SK-N-SH (cell line): ENCODE measurements at regions not wholly inside any gene's neighbourhood (a gene's known extent, or its start where the extent isn't known, plus 50 kb on each side); places are given as distances from the start of the nearest gene placed in this dataset.

Source experiments
- CTCF ChIA-PET: fragments of 300-600, 350-600 bp; formaldehyde crosslinking; extraction: SDS; loops from one replicate; lab custom pipeline; 2021; lab: Yijun Ruan, JAX
- POLR2A ChIA-PET: fragments of 350-600 bp; sonication (Branson Sonifier 250); formaldehyde crosslinking; extraction: SDS; loops from one replicate; lab custom pipeline; 2020; ENCODE audit warnings: antibody characterized with exemption, inconsistent platforms; lab: Yijun Ruan, JAX
- DNase-seq: peaks from one replicate; pipeline ENCODE4 v3.0.0; 2012
- H2AFZ ChIP-seq: fragments of 200-600 bp; sonication (generic); 2 replicates; pipeline ENCODE4 v1.8.1; 2016; ENCODE audit warnings: antibody characterized with exemption, mild to moderate bottlenecking, low read depth
- H3F3A ChIP-seq: fragments of 200-600 bp; sonication (generic); replicated peaks from 2 replicates; pipeline ENCODE3; 2016; ENCODE audit warnings: antibody characterized with exemption, mild to moderate bottlenecking; ENCODE audit not compliant: insufficient read depth
- H3K27ac ChIP-seq, 2 experiments: fragments of 200-500 bp in 1 of 2; fragments of 200-600 bp in 1 of 2; sonication (Bioruptor generic) in 1 of 2; sonication (generic), shearing (Covaris generic) in 1 of 2; 2 replicates each; pipeline versions ENCODE4 v1.5.1 to v1.6.1; 2014 to 2016; ENCODE audit warnings: low read depth in 2 of 2, inconsistent platforms in 1 of 2, low read length in 1 of 2, mild to moderate bottlenecking in 1 of 2, mixed read lengths in 1 of 2
- H3K27me3 ChIP-seq: fragments of 200-600 bp; sonication (generic), shearing (Covaris generic); 2 replicates; pipeline ENCODE4 v1.6.1; 2016; ENCODE audit warnings: mixed run types; ENCODE audit not compliant: insufficient read depth
- H3K36me3 ChIP-seq, 2 experiments: fragments of 200-500 bp in 1 of 2; fragments of 200-600 bp in 1 of 2; sonication (Bioruptor generic) in 1 of 2; sonication (generic) in 1 of 2; replicated peaks in 1 of 2; 2 replicates each; pipeline versions ENCODE3 to v1.5.1; 2014 to 2016; ENCODE audit warnings: low read length in 1 of 2, mild to moderate bottlenecking in 1 of 2; ENCODE audit not compliant: insufficient read depth in 2 of 2, control insufficient read depth in 1 of 2
- H3K4me1 ChIP-seq, 2 experiments: fragments of 200-500 bp in 1 of 2; fragments of 200-600 bp in 1 of 2; sonication (Bioruptor generic) in 1 of 2; sonication (generic), shearing (Covaris generic) in 1 of 2; 2 replicates each; pipeline versions ENCODE4 v1.5.1 to v1.6.1; 2014 to 2016; ENCODE audit warnings: low read depth in 1 of 2, low read length in 1 of 2, mixed run types in 1 of 2; ENCODE audit not compliant: insufficient read depth in 2 of 2, control insufficient read depth in 1 of 2
- H3K4me2 ChIP-seq: fragments of 200-600 bp; sonication (generic), shearing (Covaris generic); 2 replicates; pipeline ENCODE4 v1.6.1; 2017; ENCODE audit warnings: mixed run types
- H3K4me3 ChIP-seq, 2 experiments: fragments of 200-500 bp in 1 of 2; fragments of 200-600 bp in 1 of 2; sonication (Bioruptor generic) in 1 of 2; sonication (generic), shearing (Covaris generic) in 1 of 2; 2 replicates each; pipeline versions ENCODE4 v1.5.1 to v1.8.1; 2014 to 2016; ENCODE audit warnings: low read depth in 2 of 2, inconsistent platforms in 1 of 2, low read length in 1 of 2, mild to moderate bottlenecking in 1 of 2, mixed read lengths in 1 of 2, moderate library complexity in 1 of 2
- H3K79me2 ChIP-seq: fragments of 200-600 bp; sonication (generic); 2 replicates; pipeline ENCODE4 v1.8.1; 2017; ENCODE audit warnings: mild to moderate bottlenecking; ENCODE audit not compliant: insufficient read depth
- H3K9ac ChIP-seq: fragments of 200-600 bp; sonication (generic); 2 replicates; pipeline ENCODE4 v1.6.1; 2017; ENCODE audit warnings: mixed run types
- H3K9me2 ChIP-seq: fragments of 200-600 bp; sonication (generic); 2 replicates; pipeline ENCODE4 v1.6.1; 2017; ENCODE audit warnings: mixed run types
- H3K9me3 ChIP-seq: fragments of 200-600 bp; sonication (generic); 2 replicates; pipeline ENCODE4 v1.6.1; 2017; ENCODE audit warnings: mixed run types, mild to moderate bottlenecking, moderate library complexity
- H4K20me1 ChIP-seq: fragments of 200-600 bp; sonication (generic); 2 replicates; pipeline ENCODE4 v1.6.1; 2017; ENCODE audit warnings: mild to moderate bottlenecking, mixed run types; ENCODE audit not compliant: insufficient read depth
- CHD2 ChIP-seq: fragments of 150-350 bp; IDR thresholded peaks from 2 replicates; pipeline ENCODE4 v1.6.1; 2018; ENCODE audit warnings: low read length; ENCODE audit not compliant: partially characterized antibody
- ELF1 ChIP-seq: IDR thresholded peaks from 2 replicates; pipeline ENCODE4 v1.4.0; 2012
- FOSL2 ChIP-seq: IDR thresholded peaks from 2 replicates; pipeline ENCODE4 v1.4.0; 2012; ENCODE audit warnings: low read depth, mild to moderate bottlenecking, moderate library complexity, borderline replicate concordance
- FOXJ3 ChIP-seq: sonication (generic); formaldehyde crosslinking; IDR thresholded peaks from 2 replicates; pipeline ENCODE4 v1.5.1; 2020; ENCODE audit warnings: mild to moderate bottlenecking, missing genetic modification reagents
- FOXM1 ChIP-seq: IDR thresholded peaks from 2 replicates; pipeline ENCODE4 v1.4.0; 2012; ENCODE audit warnings: low read depth, mild to moderate bottlenecking
- GABPA ChIP-seq: IDR thresholded peaks from 2 replicates; pipeline ENCODE4 v1.4.0; 2012; ENCODE audit warnings: low read depth, mild to moderate bottlenecking
- GATA2 ChIP-seq: sonication (generic); formaldehyde crosslinking; IDR thresholded peaks from 2 replicates; pipeline ENCODE4 v1.5.0; 2020; ENCODE audit warnings: mild to moderate bottlenecking, missing genetic modification reagents
- IRF3 ChIP-seq: fragments of 150-350 bp; IDR thresholded peaks from 2 replicates; pipeline ENCODE4 v1.6.1; 2016; ENCODE audit warnings: mild to moderate bottlenecking, low read depth, low read length
- JUND ChIP-seq: IDR thresholded peaks from 2 replicates; pipeline ENCODE4 v1.4.0; 2012
- MAX ChIP-seq: IDR thresholded peaks from 2 replicates; pipeline ENCODE4 v1.4.0; 2012; ENCODE audit warnings: low read depth
- MEF2A ChIP-seq: IDR thresholded peaks from 2 replicates; pipeline ENCODE4 v1.4.0; 2012; ENCODE audit warnings: low read depth, borderline replicate concordance
- MXI1 ChIP-seq: IDR thresholded peaks from 2 replicates; pipeline ENCODE4 v1.6.1; 2012; ENCODE audit warnings: mild to moderate bottlenecking, low read depth, low read length, improper control_type of control experiment
- NRF1 ChIP-seq: IDR thresholded peaks from 2 replicates; pipeline ENCODE4 v1.6.1; 2012; ENCODE audit warnings: low read depth, mild to moderate bottlenecking, low read length
- RAD21 ChIP-seq: IDR thresholded peaks from 2 replicates; pipeline ENCODE4 v1.6.1; 2012; ENCODE audit warnings: mild to moderate bottlenecking, low read length
- RXRA ChIP-seq: IDR thresholded peaks from 2 replicates; pipeline ENCODE4 v1.4.0; 2012; ENCODE audit warnings: low read depth, mild to moderate bottlenecking, borderline replicate concordance
- SIN3A ChIP-seq: IDR thresholded peaks from 2 replicates; pipeline ENCODE4 v1.6.1; 2012; ENCODE audit warnings: low read depth, mild to moderate bottlenecking, low read length, moderate library complexity, borderline replicate concordance
- SMC3 ChIP-seq: IDR thresholded peaks from 2 replicates; pipeline ENCODE4 v1.6.1; 2012; ENCODE audit warnings: low read depth, low read length, improper control_type of control experiment
- TAF1 ChIP-seq: IDR thresholded peaks from 2 replicates; pipeline ENCODE4 v1.6.1; 2012; ENCODE audit warnings: low read depth, mild to moderate bottlenecking, low read length, moderate library complexity, borderline replicate concordance
- TCF12 ChIP-seq: IDR thresholded peaks from 2 replicates; pipeline ENCODE4 v1.4.0; 2012
- TEAD4 ChIP-seq: IDR thresholded peaks from 2 replicates; pipeline ENCODE4 v1.4.0; 2012; ENCODE audit warnings: mild to moderate bottlenecking, borderline replicate concordance; ENCODE audit not compliant: insufficient read depth
- USF2 ChIP-seq: fragments of 150-350 bp; IDR thresholded peaks from 2 replicates; pipeline ENCODE4 v1.6.1; 2017; ENCODE audit warnings: antibody characterized with exemption, low read length, low read depth, borderline replicate concordance
- YY1 ChIP-seq: IDR thresholded peaks from 2 replicates; pipeline ENCODE4 v1.4.0; 2012; ENCODE audit warnings: low read depth, mild to moderate bottlenecking
- WGBS: methylation state at CpG from one replicate; pipeline ENCODE4 v1.1.6; 2017; ENCODE audit warnings: low lambda C conversion rate; 5-methylcytosine and 5-hydroxymethylcytosine counted together
- TF ChIP-seq, protein P1 (sequence below): IDR thresholded peaks from 2 replicates; pipeline ENCODE4 v1.6.1; 2012; ENCODE audit warnings: mild to moderate bottlenecking, low read depth, low read length, moderate library complexity

DNA sequence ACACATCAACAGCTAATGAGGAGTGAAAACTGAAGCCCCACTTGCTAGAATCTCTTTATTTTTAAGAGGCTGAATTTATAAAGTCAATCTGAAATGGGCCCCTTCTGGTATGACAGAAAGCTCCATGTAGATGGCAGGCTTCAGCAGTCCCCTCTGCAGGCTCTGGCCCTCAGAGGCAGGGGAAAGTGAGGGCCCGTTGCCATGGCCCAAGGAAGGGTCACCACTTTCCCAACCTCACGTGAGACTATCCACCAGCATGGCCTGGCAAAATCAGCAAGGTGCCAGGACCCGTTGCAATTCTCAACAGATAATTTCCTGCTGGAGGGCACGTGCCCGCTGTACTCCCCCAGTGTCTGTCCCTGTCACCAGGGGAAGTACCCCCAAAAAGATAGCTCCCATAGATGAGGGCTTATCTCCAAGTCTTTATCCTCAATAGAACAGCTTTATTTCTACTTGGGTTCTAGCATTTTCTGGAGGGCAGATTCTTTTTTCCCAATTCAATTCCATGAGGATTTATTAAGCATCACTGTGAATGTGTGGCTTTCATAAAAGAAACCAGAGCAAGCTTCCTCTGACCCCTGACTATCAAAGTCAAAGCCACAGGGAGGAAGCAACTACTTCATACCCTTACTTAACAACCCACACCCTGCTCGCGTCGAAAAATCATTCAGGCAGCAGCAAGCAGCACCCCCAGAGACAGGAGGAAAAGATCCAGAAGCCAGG is 85.4 kb upstream of the FSTL4 start:
- no peaks in the 10 kb centered on the region for H3K9me3 ChIP-seq
- H3K4me1 ChIP-seq = peaks cover 0 to 22% of the 10 kb centered on the region in 2 experiments; a peak in 2 of 4 replicates
- H3K9me2 ChIP-seq = no peaks in the 10 kb centered on the region
- DNase-seq = no peak
- no peaks in the 10 kb centered on the region for H3K79me2 ChIP-seq
- TF ChIP-seq MXI1 = no peak
- no peak for TF ChIP-seq TAF1
- TF ChIP-seq FOXM1 = no peak
- no peak for TF ChIP-seq SIN3A
- no peak for TF ChIP-seq GABPA
- no peak for TF ChIP-seq RXRA
- no peak for TF ChIP-seq CHD2
- no peak for TF ChIP-seq RAD21
- TF ChIP-seq TCF12 = no peak
- TF ChIP-seq MEF2A = no peak
- TF ChIP-seq USF2 = no peak
- no peak for TF ChIP-seq FOSL2
- no peak for TF ChIP-seq YY1
- TF ChIP-seq JUND = no peak
- no peak for TF ChIP-seq ELF1
- no peak for TF ChIP-seq NRF1
- no peak for TF ChIP-seq FOXJ3
- no peaks in the 10 kb centered on the region for H3K36me3 ChIP-seq
- no peaks in the 10 kb centered on the region for H3K27me3 ChIP-seq
- no peak overlapping the region for H3K4me2 ChIP-seq
- H4K20me1 ChIP-seq = no peaks in the 10 kb centered on the region
- H3K27ac ChIP-seq = no peak overlapping the region
- POLR2A ChIA-PET = no interaction called here
- H2AFZ ChIP-seq = no peak overlapping the region
- no peak overlapping the region for H3K4me3 ChIP-seq
- 54% methylated on average over 5 of the region's 8 CpGs for WGBS
- CTCF ChIA-PET = interaction anchor here (0.9 to 3.2 kb wide), 3 partner anchors 171 to 276 kb away, joined by 3 to 13 read pairs (median 4); no protein-coding TSS in a partner anchor
- no peaks in the 10 kb centered on the region for H3F3A ChIP-seq
- no peak overlapping the region for H3K9ac ChIP-seq

DNA sequence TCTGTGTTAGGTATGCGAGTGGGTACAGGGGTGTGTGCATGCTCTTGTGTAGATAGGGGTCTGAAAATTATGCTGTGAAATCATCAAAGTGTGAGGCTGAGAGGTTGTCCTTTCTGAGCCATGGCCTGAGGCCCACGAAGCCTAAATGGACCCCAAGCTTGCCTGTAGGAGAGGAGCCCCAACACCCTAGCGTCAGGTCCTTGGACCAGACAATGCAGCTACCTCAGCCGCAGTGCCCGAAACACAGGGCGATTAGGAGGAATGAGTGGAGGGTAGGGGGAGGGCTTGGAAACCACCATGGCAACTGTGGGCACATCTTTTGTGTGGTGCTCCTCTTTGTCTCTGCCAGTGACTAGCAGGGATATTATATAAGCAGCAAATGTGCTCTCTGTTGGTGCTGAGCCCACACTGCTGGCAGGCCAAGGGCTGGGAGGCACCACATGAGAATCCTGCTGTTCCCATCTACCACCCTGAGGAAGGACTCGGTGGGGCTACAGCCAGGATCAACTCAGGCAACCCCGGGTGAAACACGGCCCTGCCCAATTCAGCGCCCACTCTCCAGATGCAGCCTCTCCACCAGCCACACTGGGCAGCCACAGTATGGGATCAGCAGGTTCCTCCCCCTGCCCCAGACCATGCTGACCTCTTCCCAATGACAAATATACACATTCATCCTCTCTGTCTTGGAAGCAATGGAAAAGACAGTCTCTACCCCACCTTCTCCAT is 84.6 kb upstream of the FSTL4 start:
- Histone ChIP-seq H3K27me3 (no peaks in the 10 kb centered on the region), H3K9me2 (no peaks in the 10 kb centered on the region), H3F3A (no peaks in the 10 kb centered on the region), H3K4me3 (no peak overlapping the region), H3K9me3 (no peaks in the 10 kb centered on the region), H2AFZ (no peak overlapping the region), H3K79me2 (no peaks in the 10 kb centered on the region), H3K4me2 (no peak overlapping the region), H3K27ac (no peak overlapping the region), H3K9ac (no peak overlapping the region), H3K4me1 (peaks cover 0 to 14% of the 10 kb centered on the region in 2 experiments; a peak in 2 of 4 replicates), H4K20me1 (no peaks in the 10 kb centered on the region), H3K36me3 (no peaks in the 10 kb centered on the region)
- DNase-seq = no peak
- ChIA-PET POLR2A (no interaction called here), CTCF (interaction anchor here (0.9 to 3.2 kb wide), 4 partner anchors 172 to 275 kb away, joined by 3 to 13 read pairs (median 4); no protein-coding TSS in a partner anchor)
- 47% methylated on average over 7 of the region's 10 CpGs for whole genome bisulfite sequencing
- TF ChIP-seq MAX (no peak), RXRA (no peak), SMC3 (no peak), TEAD4 (no peak), JUND (no peak), GATA2 (CRISPR knock-in tag) (no peak), IRF3 (no peak), TAF1 (no peak), FOXJ3 (no peak), RAD21 (no peak)
- TF ChIP-seq, protein P1, sequence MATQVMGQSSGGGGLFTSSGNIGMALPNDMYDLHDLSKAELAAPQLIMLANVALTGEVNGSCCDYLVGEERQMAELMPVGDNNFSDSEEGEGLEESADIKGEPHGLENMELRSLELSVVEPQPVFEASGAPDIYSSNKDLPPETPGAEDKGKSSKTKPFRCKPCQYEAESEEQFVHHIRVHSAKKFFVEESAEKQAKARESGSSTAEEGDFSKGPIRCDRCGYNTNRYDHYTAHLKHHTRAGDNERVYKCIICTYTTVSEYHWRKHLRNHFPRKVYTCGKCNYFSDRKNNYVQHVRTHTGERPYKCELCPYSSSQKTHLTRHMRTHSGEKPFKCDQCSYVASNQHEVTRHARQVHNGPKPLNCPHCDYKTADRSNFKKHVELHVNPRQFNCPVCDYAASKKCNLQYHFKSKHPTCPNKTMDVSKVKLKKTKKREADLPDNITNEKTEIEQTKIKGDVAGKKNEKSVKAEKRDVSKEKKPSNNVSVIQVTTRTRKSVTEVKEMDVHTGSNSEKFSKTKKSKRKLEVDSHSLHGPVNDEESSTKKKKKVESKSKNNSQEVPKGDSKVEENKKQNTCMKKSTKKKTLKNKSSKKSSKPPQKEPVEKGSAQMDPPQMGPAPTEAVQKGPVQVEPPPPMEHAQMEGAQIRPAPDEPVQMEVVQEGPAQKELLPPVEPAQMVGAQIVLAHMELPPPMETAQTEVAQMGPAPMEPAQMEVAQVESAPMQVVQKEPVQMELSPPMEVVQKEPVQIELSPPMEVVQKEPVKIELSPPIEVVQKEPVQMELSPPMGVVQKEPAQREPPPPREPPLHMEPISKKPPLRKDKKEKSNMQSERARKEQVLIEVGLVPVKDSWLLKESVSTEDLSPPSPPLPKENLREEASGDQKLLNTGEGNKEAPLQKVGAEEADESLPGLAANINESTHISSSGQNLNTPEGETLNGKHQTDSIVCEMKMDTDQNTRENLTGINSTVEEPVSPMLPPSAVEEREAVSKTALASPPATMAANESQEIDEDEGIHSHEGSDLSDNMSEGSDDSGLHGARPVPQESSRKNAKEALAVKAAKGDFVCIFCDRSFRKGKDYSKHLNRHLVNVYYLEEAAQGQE = no peak
